HEK293 (cell line): ENCODE measurements at regions not wholly inside any gene's neighbourhood (a gene's known extent, or its start where the extent isn't known, plus 50 kb on each side); places are given as distances from the start of the nearest gene placed in this dataset.
A peak's percentile ranks its signal among the peaks of the same experiment; 100 is the strongest.
"Not testable (repeated sequence)": the region's sequence is repeated elsewhere in the genome, so short reads cannot be mapped to it uniquely, and the experiment has no call there.

Experiments
- CTCF ChIA-PET: fragments of 350-600 bp; formaldehyde crosslinking; extraction: SDS; loops from one replicate; lab custom pipeline; 2021; ENCODE audit warnings: antibody characterized with exemption; lab: Yijun Ruan, JAX
- POLR2A ChIA-PET: fragments of 300-600 bp; formaldehyde crosslinking; extraction: SDS; loops from one replicate; lab custom pipeline; 2020; ENCODE audit warnings: antibody characterized with exemption, inconsistent platforms; lab: Yijun Ruan, JAX
- H3K27ac ChIP-seq: fragments of 200-500 bp; sonication (Bioruptor generic); 2 replicates; pipeline ENCODE4 v1.5.1; 2014; ENCODE audit warnings: low read depth, low read length, control low read depth, inconsistent platforms; ENCODE audit errors: extremely low read depth
- H3K36me3 ChIP-seq, 2 experiments: fragments of 200-500 bp in 1 of 2; sonication (Bioruptor generic) in 1 of 2; 1 replicate in 1 of 2; 2 replicates in 1 of 2; pipeline ENCODE4 v1.5.1; 2014 to 2017; ENCODE audit warnings: inconsistent platforms in 2 of 2, low read length in 2 of 2; ENCODE audit not compliant: control insufficient read depth in 2 of 2, insufficient read depth in 1 of 2
- H3K4me1 ChIP-seq: fragments of 200-500 bp; sonication (Bioruptor generic); 2 replicates; pipeline ENCODE4 v1.5.1; 2014; ENCODE audit warnings: mild to moderate bottlenecking, low read length, inconsistent platforms; ENCODE audit not compliant: control insufficient read depth, insufficient read depth
- H3K4me3 ChIP-seq: 2 replicates; pipeline ENCODE4 v1.5.1; 2011; ENCODE audit warnings: low read depth, mild to moderate bottlenecking, control low read depth, low read length, moderate library complexity
- H3K9me3 ChIP-seq: fragments of 200-500 bp; sonication (Bioruptor generic); 2 replicates; pipeline ENCODE4 v1.5.1; 2014; ENCODE audit warnings: low read depth, low read length, inconsistent platforms; ENCODE audit not compliant: control insufficient read depth, insufficient read depth
- HOXC10 ChIP-seq: sonication (generic); formaldehyde crosslinking; IDR thresholded peaks from 2 replicates; pipeline ENCODE4 v1.8.1; 2023; ENCODE audit warnings: mild to moderate bottlenecking, missing genetic modification reagents
- HOXD13 ChIP-seq: sonication (generic); formaldehyde crosslinking; IDR thresholded peaks from 2 replicates; pipeline ENCODE4 v1.8.0; 2022; ENCODE audit warnings: missing genetic modification reagents, borderline replicate concordance
- ZBTB1 ChIP-seq: fragments of 450-650 bp; formaldehyde crosslinking; IDR thresholded peaks from 2 replicates; pipeline ENCODE4 v1.5.1; 2016; ENCODE audit warnings: missing biosample characterization, missing genetic modification characterization
- ZNF146 ChIP-seq: fragments of 450-650 bp; formaldehyde crosslinking; IDR thresholded peaks from 2 replicates; pipeline ENCODE4 v1.5.1; 2016; ENCODE audit warnings: missing biosample characterization, missing genetic modification characterization
- ZNF175 ChIP-seq: fragments of 450-650 bp; formaldehyde crosslinking; IDR thresholded peaks from 2 replicates; pipeline ENCODE4 v1.5.1; 2016; ENCODE audit warnings: missing biosample characterization, missing genetic modification characterization
- ZNF214 ChIP-seq: fragments of 450-650 bp; formaldehyde crosslinking; IDR thresholded peaks from 2 replicates; pipeline ENCODE4 v1.5.1; 2017; ENCODE audit warnings: missing biosample characterization, mild to moderate bottlenecking, missing genetic modification characterization, borderline replicate concordance
- ZNF426 ChIP-seq: fragments of 450-650 bp; formaldehyde crosslinking; IDR thresholded peaks from 2 replicates; pipeline ENCODE4 v1.5.1; 2017; ENCODE audit warnings: missing biosample characterization, missing genetic modification characterization, mild to moderate bottlenecking, inconsistent platforms, moderate library complexity
- ZNF548 ChIP-seq: fragments of 450-650 bp; formaldehyde crosslinking; IDR thresholded peaks from 2 replicates; pipeline ENCODE4 v1.5.1; 2016; ENCODE audit warnings: missing biosample characterization, missing genetic modification characterization
- ZNF654 ChIP-seq: fragments of 450-650 bp; formaldehyde crosslinking; IDR thresholded peaks from 2 replicates; pipeline ENCODE4 v1.5.1; 2016; ENCODE audit warnings: low read depth, missing biosample characterization, missing genetic modification characterization
- ZNF791 ChIP-seq: fragments of 450-650 bp; formaldehyde crosslinking; IDR thresholded peaks from 2 replicates; pipeline ENCODE4 v1.5.1; 2016; ENCODE audit warnings: missing biosample characterization, missing genetic modification characterization
- ZSCAN16 ChIP-seq: fragments of 450-650 bp; formaldehyde crosslinking; IDR thresholded peaks from 2 replicates; pipeline ENCODE4 v1.5.1; 2016; ENCODE audit warnings: missing biosample characterization, missing genetic modification characterization
- TF ChIP-seq, protein P1 (sequence below): fragments of 450-650 bp; formaldehyde crosslinking; IDR thresholded peaks from 2 replicates; pipeline ENCODE4 v1.5.1; 2017; ENCODE audit warnings: missing biosample characterization, missing genetic modification characterization
- TF ChIP-seq, protein P2 (sequence below): fragments of 450-650 bp; formaldehyde crosslinking; IDR thresholded peaks from 2 replicates; pipeline ENCODE4 v1.5.1; 2016; ENCODE audit warnings: missing biosample characterization, missing genetic modification characterization, low read depth
- TF ChIP-seq, protein P3 (sequence below): fragments of 450-650 bp; formaldehyde crosslinking; IDR thresholded peaks from 2 replicates; pipeline ENCODE4 v1.5.1; 2016; ENCODE audit warnings: missing biosample characterization, missing genetic modification characterization
- TF ChIP-seq, protein P4 (sequence below): fragments of 450-650 bp; formaldehyde crosslinking; IDR thresholded peaks from 2 replicates; pipeline ENCODE4 v1.5.1; 2016; ENCODE audit warnings: missing biosample characterization, missing genetic modification characterization

DNA sequence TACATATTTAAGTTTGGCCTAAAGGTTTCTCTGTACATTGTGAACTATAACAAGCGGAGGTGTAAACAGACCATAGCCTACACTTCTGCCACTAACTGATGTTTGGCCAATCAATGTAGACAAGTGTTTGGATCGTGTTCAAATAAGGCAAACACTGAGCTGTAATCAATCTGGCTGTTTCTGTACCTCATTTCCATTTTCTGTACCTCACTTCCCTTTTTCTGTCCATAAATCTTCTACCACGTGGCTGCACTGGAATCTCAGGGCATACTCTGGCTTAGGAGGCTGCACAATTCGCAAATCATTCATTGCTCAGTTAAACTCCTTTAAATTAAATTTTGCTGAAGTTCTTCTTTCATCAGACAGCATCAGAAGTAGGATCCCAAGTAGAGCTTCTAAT, 140.9 kb downstream of the SLC25A46 start (continued):
- no peak for TF ChIP-seq ZNF791 (tag by site-specific recombination)
- no peak for TF ChIP-seq ZNF175 (tag by site-specific recombination)

DNA sequence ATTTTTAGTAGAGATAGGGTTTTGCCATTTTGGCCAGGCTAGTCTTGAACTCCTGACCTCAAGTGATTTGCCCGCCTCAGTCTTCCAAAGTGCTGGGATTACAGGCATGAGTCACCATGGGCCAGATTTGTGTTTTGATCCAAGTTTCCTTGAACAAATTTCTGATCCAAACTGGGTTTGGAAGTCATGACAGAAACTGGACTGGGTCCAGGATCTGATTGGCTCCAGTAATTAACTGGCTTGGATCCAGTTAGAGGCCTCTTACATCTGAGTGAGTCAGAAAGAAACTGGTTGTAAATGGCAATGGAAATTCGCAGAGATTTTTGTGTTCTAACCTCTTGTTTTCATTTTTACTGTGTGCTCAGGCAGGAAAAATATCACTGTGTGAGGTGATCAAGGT, 141.6 kb downstream of the SLC25A46 start:
- CTCF ChIA-PET = no interaction called here
- H3K36me3 ChIP-seq = no peaks in the 10 kb centered on the region
- TF ChIP-seq, protein P1, sequence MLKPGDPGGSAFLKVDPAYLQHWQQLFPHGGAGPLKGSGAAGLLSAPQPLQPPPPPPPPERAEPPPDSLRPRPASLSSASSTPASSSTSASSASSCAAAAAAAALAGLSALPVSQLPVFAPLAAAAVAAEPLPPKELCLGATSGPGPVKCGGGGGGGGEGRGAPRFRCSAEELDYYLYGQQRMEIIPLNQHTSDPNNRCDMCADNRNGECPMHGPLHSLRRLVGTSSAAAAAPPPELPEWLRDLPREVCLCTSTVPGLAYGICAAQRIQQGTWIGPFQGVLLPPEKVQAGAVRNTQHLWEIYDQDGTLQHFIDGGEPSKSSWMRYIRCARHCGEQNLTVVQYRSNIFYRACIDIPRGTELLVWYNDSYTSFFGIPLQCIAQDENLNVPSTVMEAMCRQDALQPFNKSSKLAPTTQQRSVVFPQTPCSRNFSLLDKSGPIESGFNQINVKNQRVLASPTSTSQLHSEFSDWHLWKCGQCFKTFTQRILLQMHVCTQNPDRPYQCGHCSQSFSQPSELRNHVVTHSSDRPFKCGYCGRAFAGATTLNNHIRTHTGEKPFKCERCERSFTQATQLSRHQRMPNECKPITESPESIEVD (tag by site-specific recombination) = no peak
- TF ChIP-seq, protein P2, sequence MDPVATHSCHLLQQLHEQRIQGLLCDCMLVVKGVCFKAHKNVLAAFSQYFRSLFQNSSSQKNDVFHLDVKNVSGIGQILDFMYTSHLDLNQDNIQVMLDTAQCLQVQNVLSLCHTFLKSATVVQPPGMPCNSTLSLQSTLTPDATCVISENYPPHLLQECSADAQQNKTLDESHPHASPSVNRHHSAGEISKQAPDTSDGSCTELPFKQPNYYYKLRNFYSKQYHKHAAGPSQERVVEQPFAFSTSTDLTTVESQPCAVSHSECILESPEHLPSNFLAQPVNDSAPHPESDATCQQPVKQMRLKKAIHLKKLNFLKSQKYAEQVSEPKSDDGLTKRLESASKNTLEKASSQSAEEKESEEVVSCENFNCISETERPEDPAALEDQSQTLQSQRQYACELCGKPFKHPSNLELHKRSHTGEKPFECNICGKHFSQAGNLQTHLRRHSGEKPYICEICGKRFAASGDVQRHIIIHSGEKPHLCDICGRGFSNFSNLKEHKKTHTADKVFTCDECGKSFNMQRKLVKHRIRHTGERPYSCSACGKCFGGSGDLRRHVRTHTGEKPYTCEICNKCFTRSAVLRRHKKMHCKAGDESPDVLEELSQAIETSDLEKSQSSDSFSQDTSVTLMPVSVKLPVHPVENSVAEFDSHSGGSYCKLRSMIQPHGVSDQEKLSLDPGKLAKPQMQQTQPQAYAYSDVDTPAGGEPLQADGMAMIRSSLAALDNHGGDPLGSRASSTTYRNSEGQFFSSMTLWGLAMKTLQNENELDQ = no peak
- TF ChIP-seq ZNF654 (tag by site-specific recombination) = no peak
- TF ChIP-seq, all 188 proteins: peak for 0
- Histone ChIP-seq H3K9me3 (no peaks in the 10 kb centered on the region), H3K4me3 (no peak overlapping the region), H3K4me1 (no peaks in the 10 kb centered on the region), H3K27ac (no peak overlapping the region)
- POLR2A ChIA-PET = no interaction called here

DNA sequence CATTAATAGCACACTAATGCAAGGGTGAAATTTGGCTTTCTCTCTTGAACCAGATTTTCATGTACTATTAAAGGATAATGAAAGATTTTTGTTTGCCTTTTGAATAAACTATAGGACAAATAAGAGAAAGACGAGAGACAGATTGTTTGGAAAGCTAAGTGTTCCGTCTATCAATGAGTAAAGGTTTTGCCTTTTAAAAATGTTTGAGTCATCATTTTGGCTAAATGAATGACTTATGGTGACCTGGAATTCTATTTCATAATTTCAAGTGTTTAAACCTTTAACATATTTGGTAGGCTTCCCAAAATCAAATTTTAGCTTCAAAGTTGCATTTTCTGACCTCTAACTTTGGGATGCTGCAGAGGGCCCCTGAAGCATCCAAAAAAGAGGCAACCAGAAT, 145.2 kb downstream of the SLC25A46 start:
- CTCF ChIA-PET = no interaction called here
- H3K27ac ChIP-seq = no peak overlapping the region

DNA sequence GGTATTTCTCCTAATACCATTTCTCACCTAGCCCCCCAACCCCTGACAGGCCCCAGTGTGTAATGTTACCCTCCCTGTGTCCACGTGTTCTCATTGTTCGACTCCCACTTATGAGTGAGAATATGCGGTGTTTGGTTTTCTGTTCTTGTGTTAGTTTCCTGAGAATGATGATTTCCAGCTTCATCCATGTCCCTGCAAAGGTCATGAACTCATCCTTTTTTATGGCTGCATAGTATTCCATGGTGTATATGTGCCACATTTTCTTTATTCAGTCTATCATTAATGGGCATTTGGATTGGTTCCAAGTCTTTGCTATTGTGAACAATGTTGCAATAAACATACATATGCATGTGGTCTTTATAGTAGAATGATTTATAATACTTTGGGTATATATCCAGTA, 148.4 kb downstream of the SLC25A46 start:
- CTCF ChIA-PET, H3K27ac ChIP-seq, H3K9me3 ChIP-seq, POLR2A ChIA-PET, H3K4me1 ChIP-seq, H3K36me3 ChIP-seq, H3K4me3 ChIP-seq: not testable (repeated sequence)
- TF ChIP-seq, protein P3, sequence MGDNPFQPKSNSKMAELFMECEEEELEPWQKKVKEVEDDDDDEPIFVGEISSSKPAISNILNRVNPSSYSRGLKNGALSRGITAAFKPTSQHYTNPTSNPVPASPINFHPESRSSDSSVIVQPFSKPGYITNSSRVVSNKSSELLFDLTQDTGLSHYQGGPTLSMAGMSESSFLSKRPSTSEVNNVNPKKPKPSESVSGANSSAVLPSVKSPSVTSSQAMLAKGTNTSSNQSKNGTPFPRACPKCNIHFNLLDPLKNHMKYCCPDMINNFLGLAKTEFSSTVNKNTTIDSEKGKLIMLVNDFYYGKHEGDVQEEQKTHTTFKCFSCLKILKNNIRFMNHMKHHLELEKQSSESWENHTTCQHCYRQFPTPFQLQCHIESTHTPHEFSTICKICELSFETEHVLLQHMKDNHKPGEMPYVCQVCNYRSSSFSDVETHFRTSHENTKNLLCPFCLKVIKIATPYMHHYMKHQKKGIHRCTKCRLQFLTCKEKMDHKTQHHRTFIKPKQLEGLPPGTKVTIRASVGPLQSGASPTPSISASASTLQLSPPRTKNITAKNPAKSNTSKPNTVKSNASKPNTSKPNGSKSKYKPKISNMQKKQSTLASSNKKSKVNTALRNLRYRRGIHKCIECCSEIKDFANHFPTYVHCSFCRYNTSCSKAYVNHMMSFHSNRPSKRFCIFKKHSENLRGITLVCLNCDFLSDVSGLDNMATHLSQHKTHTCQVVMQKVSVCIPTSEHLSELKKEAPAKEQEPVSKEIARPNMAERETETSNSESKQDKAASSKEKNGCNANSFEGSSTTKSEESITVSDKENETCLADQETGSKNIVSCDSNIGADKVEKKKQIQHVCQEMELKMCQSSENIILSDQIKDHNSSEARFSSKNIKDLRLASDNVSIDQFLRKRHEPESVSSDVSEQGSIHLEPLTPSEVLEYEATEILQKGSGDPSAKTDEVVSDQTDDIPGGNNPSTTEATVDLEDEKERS (tag by site-specific recombination) = 0 out of 2 replicates have a peak, but pooled peaks have one; percentile 25
- TF ChIP-seq ZNF146 (tag by site-specific recombination) = peak; percentile 72

More for the DNA sequence above, 145.2 kb downstream of the SLC25A46 start:
- POLR2A ChIA-PET = no interaction called here
- H3K4me1 ChIP-seq = no peaks in the 10 kb centered on the region
- no peak overlapping the region for H3K4me3 ChIP-seq
- TF ChIP-seq ZBTB1 (tag by site-specific recombination) (no peak), ZNF214 (tag by site-specific recombination) (no peak), ZSCAN16 (no peak), ZNF548 (tag by site-specific recombination) (no peak), HOXD13 (CRISPR knock-in tag) (no peak), ZNF426 (tag by site-specific recombination) (no peak), HOXC10 (CRISPR knock-in tag) (no peak)
- TF ChIP-seq, protein P4, sequence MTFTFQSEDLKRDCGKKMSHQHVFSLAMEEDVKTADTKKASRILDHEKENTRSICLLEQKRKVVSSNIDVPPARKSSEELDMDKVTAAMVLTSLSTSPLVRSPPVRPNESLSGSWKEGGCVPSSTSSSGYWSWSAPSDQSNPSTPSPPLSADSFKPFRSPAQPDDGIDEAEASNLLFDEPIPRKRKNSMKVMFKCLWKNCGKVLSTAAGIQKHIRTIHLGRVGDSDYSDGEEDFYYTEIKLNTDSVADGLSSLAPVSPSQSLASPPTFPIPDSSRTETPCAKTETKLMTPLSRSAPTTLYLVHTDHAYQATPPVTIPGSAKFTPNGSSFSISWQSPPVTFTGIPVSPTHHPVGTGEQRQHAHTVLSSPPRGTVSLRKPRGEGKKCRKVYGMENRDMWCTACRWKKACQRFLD (tag by site-specific recombination) = no peak
- TF ChIP-seq, all 188 proteins: peak for 0
- no peaks in the 10 kb centered on the region for H3K9me3 ChIP-seq
- H3K36me3 ChIP-seq = no peaks in the 10 kb centered on the region

DNA sequence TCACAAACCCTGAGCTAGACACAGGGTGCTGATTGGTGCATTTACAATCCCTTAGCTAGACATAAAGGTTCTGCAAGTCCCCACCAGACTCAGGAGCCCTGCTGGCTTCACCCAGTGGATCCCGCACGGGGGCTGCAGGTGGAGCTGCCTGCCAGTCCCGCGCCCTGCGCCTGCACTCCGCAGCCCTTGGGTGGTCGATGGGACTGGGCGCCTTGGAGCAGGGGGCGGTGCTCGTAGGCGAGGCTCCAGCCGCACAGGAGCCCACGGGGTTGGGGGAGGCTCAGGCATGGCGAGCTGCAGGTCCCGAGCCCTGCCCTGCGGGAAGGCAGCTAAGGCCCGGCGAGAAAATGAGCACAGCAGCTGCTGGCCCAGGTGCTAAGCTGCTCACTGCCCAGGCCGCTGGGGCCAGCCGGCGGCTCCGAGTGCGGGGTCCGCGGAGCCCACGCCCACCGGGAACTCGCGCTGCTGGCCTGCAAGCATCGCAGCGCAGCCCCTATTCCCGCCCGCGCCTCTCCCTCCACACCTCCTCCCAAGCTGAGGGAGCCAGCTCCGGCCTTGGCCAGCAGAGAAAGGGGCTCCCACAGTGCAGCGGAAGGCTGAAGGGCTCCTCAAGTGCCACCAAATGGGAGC, 155.2 kb downstream of the SLC25A46 start:
- H3K27ac ChIP-seq, H3K9me3 ChIP-seq, POLR2A ChIA-PET, H3K36me3 ChIP-seq, H3K4me3 ChIP-seq, H3K4me1 ChIP-seq: not testable (repeated sequence)
- CTCF ChIA-PET = interaction anchor here (0.6 kb wide), 1 partner anchor 39 kb away, joined by 3 read pairs; no protein-coding TSS in a partner anchor
